Liver (tissue), 8 donors: ENCODE measurements at regions not wholly inside any gene's neighbourhood (a gene's known extent, or its start where the extent isn't known, plus 50 kb on each side); places are given as distances from the start of the nearest gene placed in this dataset.

ENCODE experiments used
- DNase-seq: peaks from one replicate; pipeline ENCODE4 v3.0.0-alpha.2; 2017; ENCODE audit warnings: low spot score
- H3K27ac ChIP-seq, 2 donors: one replicate each; pipeline ENCODE4 v1.7.0; 2013; ENCODE audit warnings: inconsistent platforms in 2 of 2, low read length in 2 of 2, control low read depth in 1 of 2, low read depth in 1 of 2, mild to moderate bottlenecking in 1 of 2
- H3K27me3 ChIP-seq, 4 donors: one replicate each; pipeline versions ENCODE4 v1.6.1 to v1.7.0; 2013; ENCODE audit warnings: low read length in 3 of 4, inconsistent platforms in 1 of 4, mild to moderate bottlenecking in 1 of 4, moderate library complexity in 1 of 4; ENCODE audit not compliant: control insufficient read depth in 4 of 4, insufficient read depth in 4 of 4
- H3K36me3 ChIP-seq, 4 donors: one replicate each; pipeline versions ENCODE4 v1.6.1 to v1.7.0; 2013; ENCODE audit warnings: low read length in 3 of 4, mild to moderate bottlenecking in 3 of 4, low read depth in 1 of 4, moderate library complexity in 1 of 4; ENCODE audit not compliant: control insufficient read depth in 4 of 4, insufficient read depth in 3 of 4
- H3K4me1 ChIP-seq, 4 donors: one replicate each; pipeline versions ENCODE4 v1.6.1 to v1.7.0; 2013; ENCODE audit warnings: low read length in 3 of 4, mild to moderate bottlenecking in 3 of 4, moderate library complexity in 1 of 4; ENCODE audit not compliant: control insufficient read depth in 4 of 4, insufficient read depth in 4 of 4
- H3K4me3 ChIP-seq, 3 donors: one replicate each; pipeline versions ENCODE4 v1.6.1 to v1.7.0; 2013; ENCODE audit warnings: low read length in 3 of 3, control low read depth in 1 of 3, low read depth in 1 of 3, mild to moderate bottlenecking in 1 of 3
- H3K9ac ChIP-seq, 2 donors: one replicate each; pipeline ENCODE4 v1.7.0; 2013; ENCODE audit warnings: low read length in 2 of 2, mild to moderate bottlenecking in 2 of 2, moderate library complexity in 2 of 2, control low read depth in 1 of 2, low read depth in 1 of 2
- H3K9me3 ChIP-seq, 4 donors: one replicate each; pipeline versions ENCODE4 v1.6.1 to v1.7.0; 2013; ENCODE audit warnings: low read length in 3 of 4; ENCODE audit not compliant: control insufficient read depth in 4 of 4
- EGR1 ChIP-seq, 2 donors: IDR thresholded peaks; 2 replicates each; pipeline ENCODE4 v1.6.1; 2016 to 2018; ENCODE audit warnings: antibody characterized with exemption in 2 of 2, low read depth in 2 of 2
- FOXA1 ChIP-seq: IDR thresholded peaks from 2 replicates; pipeline ENCODE4 v1.6.1; 2016; ENCODE audit warnings: antibody characterized with exemption
- FOXA2 ChIP-seq: IDR thresholded peaks from 2 replicates; pipeline ENCODE4 v1.6.1; 2016; ENCODE audit warnings: antibody characterized with exemption
- GABPA ChIP-seq, 2 donors: IDR thresholded peaks in 1 of 2; conservative IDR thresholded peaks in 1 of 2; 2 replicates each; pipeline ENCODE4 v1.6.1; 2016; ENCODE audit warnings: antibody characterized with exemption in 2 of 2, mild to moderate bottlenecking in 1 of 2, moderate library complexity in 1 of 2
- HNF4A ChIP-seq, 2 donors: conservative IDR thresholded peaks; 2 replicates each; pipeline ENCODE4 v1.6.1; 2016; ENCODE audit warnings: antibody characterized with exemption in 2 of 2, mild to moderate bottlenecking in 2 of 2
- HNF4G ChIP-seq: IDR thresholded peaks from 2 replicates; pipeline ENCODE4 v1.6.1; 2016; ENCODE audit warnings: antibody characterized with exemption
- JUND ChIP-seq, 2 donors: IDR thresholded peaks; 2 replicates each; pipeline ENCODE4 v1.6.1; 2016; ENCODE audit warnings: antibody characterized with exemption in 2 of 2
- MAX ChIP-seq: IDR thresholded peaks from 2 replicates; pipeline ENCODE4 v1.6.1; 2016; ENCODE audit warnings: antibody characterized with exemption
- NR2F2 ChIP-seq: IDR thresholded peaks from 2 replicates; pipeline ENCODE4 v1.6.1; 2016; ENCODE audit warnings: antibody characterized with exemption
- RAD21 ChIP-seq, 2 donors: IDR thresholded peaks; 2 replicates each; pipeline ENCODE4 v1.6.1; 2016; ENCODE audit warnings: antibody characterized with exemption in 2 of 2, mild to moderate bottlenecking in 2 of 2
- RXRA ChIP-seq, 2 donors: IDR thresholded peaks; 2 replicates each; pipeline ENCODE4 v1.6.1; 2017 to 2018; ENCODE audit warnings: antibody characterized with exemption in 2 of 2, mild to moderate bottlenecking in 1 of 2
- SP1 ChIP-seq: IDR thresholded peaks from 2 replicates; pipeline ENCODE4 v1.6.1; 2018; ENCODE audit warnings: antibody characterized with exemption, mild to moderate bottlenecking
- TAF1 ChIP-seq: conservative IDR thresholded peaks from 2 replicates; pipeline ENCODE4 v1.6.1; 2016; ENCODE audit warnings: antibody characterized with exemption, mild to moderate bottlenecking
- YY1 ChIP-seq: IDR thresholded peaks from 2 replicates; pipeline ENCODE4 v1.6.1; 2016; ENCODE audit warnings: antibody characterized with exemption, mild to moderate bottlenecking
- WGBS: extraction: QIAGEN DNeasy Blood & Tissue Kit; methylation state at CpG from one replicate; pipeline ENCODE4 v1.1.7; 2013; 5-methylcytosine and 5-hydroxymethylcytosine counted together
- TF ChIP-seq, protein P1 (sequence below): IDR thresholded peaks from 2 replicates; pipeline ENCODE4 v1.6.1; 2016; ENCODE audit warnings: antibody characterized with exemption
- TF ChIP-seq, protein P2 (sequence below): IDR thresholded peaks from 2 replicates; pipeline ENCODE4 v1.6.1; 2016; ENCODE audit warnings: antibody characterized with exemption
- TF ChIP-seq, protein P3 (sequence below): IDR thresholded peaks from 2 replicates; pipeline ENCODE4 v1.6.1; 2016; ENCODE audit warnings: antibody characterized with exemption, mild to moderate bottlenecking
- TF ChIP-seq, protein P4 (sequence below): fragments of 150-350 bp; IDR thresholded peaks from 2 replicates; pipeline ENCODE4 v1.5.1; 2017; ENCODE audit warnings: improper control_type of control experiment, low read depth, low read length; ENCODE audit not compliant: missing input control
- donor health status: healthy.
- donor health status: healthy.
- donor health status: healthy.
- donor health status: healthy.
- donor health status: healthy.

DNA sequence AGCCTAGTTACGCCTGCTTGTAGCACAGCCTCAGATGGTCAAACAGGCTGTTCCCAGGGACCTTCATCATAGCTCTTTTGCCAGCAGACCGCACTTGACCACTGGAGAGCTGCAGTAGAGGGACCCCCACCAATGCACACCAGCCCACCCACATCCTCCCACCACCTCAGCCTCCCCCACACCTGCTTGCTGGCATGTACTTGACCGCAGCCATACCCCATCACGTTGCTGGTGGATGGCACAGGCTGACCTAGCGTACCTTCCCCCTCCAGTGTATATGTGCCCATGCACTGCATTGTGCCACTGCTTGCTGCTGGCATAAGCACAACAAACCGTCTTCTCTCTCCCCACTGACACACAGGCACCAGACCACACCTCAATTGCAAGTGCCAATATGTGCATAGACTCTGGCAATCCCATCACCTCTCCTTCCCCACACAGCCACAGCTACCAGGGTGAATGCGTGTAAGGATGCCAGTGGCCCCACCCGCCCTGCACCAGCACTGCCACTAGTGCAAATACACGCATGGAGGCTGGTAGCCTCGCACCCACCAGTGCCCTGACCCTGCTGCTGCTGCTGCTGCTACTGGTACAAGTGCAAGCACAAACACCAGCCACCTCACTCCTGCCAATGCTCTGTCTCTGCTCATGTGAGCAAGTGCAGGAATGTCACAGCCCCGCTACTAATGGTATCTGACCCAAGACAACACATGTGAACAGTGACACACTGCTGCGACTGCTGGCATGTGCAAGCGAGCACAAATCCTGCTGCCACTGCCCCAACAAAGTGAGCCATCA is 1377.6 kb downstream of the CDH11 start:
- no peak for DNase-seq
- 82% methylated on average over 13 of the region's 13 CpGs for WGBS
- H3K9me3 ChIP-seq: no peaks in the 10 kb centered on the region
- no peak overlapping the region for H3K9ac ChIP-seq
- no peak overlapping the region for H3K27ac ChIP-seq
- TF ChIP-seq, protein P1, sequence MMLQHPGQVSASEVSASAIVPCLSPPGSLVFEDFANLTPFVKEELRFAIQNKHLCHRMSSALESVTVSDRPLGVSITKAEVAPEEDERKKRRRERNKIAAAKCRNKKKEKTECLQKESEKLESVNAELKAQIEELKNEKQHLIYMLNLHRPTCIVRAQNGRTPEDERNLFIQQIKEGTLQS: no peak
- TF ChIP-seq EGR1 (IDR thresholded peaks at IDR 0.05; ENCODE audit: low read depth in 2 of 2) (no peak), HNF4G (no peak), FOXA2 (no peak), HNF4A (conservative IDR thresholded peaks at IDR 0.05) (no peak), RAD21 (IDR thresholded peaks at IDR 0.05) (no peak), NR2F2 (no peak), TAF1 (no peak)
- peaks cover 0 to 3% (median 0%) of the 10 kb centered on the region in 4 donors for H3K27me3 ChIP-seq
- H3K4me3 ChIP-seq: no peak overlapping the region
- no peaks in the 10 kb centered on the region for H3K36me3 ChIP-seq
- no peaks in the 10 kb centered on the region for H3K4me1 ChIP-seq

GRCh38 chr16:63742150-63742549 is 1379.7 kb downstream of the CDH11 start:
- no peaks in the 10 kb centered on the region for H3K4me1 ChIP-seq
- H3K36me3 ChIP-seq: no peaks in the 10 kb centered on the region
- DNase-seq: no peak
- no peak for TF ChIP-seq YY1
- no peak for TF ChIP-seq RAD21 (IDR thresholded peaks at IDR 0.05)
- TF ChIP-seq MAX: no peak
- TF ChIP-seq FOXA1: no peak
- no peak for TF ChIP-seq HNF4A (conservative IDR thresholded peaks at IDR 0.05)
- no peak for TF ChIP-seq NR2F2
- TF ChIP-seq, protein P1: no peak
- TF ChIP-seq, protein P2, sequence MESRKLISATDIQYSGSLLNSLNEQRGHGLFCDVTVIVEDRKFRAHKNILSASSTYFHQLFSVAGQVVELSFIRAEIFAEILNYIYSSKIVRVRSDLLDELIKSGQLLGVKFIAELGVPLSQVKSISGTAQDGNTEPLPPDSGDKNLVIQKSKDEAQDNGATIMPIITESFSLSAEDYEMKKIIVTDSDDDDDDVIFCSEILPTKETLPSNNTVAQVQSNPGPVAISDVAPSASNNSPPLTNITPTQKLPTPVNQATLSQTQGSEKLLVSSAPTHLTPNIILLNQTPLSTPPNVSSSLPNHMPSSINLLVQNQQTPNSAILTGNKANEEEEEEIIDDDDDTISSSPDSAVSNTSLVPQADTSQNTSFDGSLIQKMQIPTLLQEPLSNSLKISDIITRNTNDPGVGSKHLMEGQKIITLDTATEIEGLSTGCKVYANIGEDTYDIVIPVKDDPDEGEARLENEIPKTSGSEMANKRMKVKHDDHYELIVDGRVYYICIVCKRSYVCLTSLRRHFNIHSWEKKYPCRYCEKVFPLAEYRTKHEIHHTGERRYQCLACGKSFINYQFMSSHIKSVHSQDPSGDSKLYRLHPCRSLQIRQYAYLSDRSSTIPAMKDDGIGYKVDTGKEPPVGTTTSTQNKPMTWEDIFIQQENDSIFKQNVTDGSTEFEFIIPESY: no peak
- no peak for TF ChIP-seq RXRA (IDR thresholded peaks at IDR 0.05)
- TF ChIP-seq HNF4G: no peak
- TF ChIP-seq GABPA (IDR thresholded peaks at IDR 0.05 in 1 of 2, conservative IDR thresholded peaks at IDR 0.05 in 1 of 2): no peak
- TF ChIP-seq TAF1: no peak
- no peak for TF ChIP-seq FOXA2
- TF ChIP-seq, protein P3, sequence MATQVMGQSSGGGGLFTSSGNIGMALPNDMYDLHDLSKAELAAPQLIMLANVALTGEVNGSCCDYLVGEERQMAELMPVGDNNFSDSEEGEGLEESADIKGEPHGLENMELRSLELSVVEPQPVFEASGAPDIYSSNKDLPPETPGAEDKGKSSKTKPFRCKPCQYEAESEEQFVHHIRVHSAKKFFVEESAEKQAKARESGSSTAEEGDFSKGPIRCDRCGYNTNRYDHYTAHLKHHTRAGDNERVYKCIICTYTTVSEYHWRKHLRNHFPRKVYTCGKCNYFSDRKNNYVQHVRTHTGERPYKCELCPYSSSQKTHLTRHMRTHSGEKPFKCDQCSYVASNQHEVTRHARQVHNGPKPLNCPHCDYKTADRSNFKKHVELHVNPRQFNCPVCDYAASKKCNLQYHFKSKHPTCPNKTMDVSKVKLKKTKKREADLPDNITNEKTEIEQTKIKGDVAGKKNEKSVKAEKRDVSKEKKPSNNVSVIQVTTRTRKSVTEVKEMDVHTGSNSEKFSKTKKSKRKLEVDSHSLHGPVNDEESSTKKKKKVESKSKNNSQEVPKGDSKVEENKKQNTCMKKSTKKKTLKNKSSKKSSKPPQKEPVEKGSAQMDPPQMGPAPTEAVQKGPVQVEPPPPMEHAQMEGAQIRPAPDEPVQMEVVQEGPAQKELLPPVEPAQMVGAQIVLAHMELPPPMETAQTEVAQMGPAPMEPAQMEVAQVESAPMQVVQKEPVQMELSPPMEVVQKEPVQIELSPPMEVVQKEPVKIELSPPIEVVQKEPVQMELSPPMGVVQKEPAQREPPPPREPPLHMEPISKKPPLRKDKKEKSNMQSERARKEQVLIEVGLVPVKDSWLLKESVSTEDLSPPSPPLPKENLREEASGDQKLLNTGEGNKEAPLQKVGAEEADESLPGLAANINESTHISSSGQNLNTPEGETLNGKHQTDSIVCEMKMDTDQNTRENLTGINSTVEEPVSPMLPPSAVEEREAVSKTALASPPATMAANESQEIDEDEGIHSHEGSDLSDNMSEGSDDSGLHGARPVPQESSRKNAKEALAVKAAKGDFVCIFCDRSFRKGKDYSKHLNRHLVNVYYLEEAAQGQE: no peak
- TF ChIP-seq EGR1 (IDR thresholded peaks at IDR 0.05; ENCODE audit: low read depth in 2 of 2): no peak
- no peak for TF ChIP-seq JUND (IDR thresholded peaks at IDR 0.05)
- no peak for TF ChIP-seq SP1
- TF ChIP-seq, protein P4, sequence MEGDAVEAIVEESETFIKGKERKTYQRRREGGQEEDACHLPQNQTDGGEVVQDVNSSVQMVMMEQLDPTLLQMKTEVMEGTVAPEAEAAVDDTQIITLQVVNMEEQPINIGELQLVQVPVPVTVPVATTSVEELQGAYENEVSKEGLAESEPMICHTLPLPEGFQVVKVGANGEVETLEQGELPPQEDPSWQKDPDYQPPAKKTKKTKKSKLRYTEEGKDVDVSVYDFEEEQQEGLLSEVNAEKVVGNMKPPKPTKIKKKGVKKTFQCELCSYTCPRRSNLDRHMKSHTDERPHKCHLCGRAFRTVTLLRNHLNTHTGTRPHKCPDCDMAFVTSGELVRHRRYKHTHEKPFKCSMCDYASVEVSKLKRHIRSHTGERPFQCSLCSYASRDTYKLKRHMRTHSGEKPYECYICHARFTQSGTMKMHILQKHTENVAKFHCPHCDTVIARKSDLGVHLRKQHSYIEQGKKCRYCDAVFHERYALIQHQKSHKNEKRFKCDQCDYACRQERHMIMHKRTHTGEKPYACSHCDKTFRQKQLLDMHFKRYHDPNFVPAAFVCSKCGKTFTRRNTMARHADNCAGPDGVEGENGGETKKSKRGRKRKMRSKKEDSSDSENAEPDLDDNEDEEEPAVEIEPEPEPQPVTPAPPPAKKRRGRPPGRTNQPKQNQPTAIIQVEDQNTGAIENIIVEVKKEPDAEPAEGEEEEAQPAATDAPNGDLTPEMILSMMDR: no peak
- no peak overlapping the region for H3K27ac ChIP-seq
- no peaks in the 10 kb centered on the region for H3K27me3 ChIP-seq
- no peaks in the 10 kb centered on the region for H3K9me3 ChIP-seq
- no peak overlapping the region for H3K9ac ChIP-seq
- no peak overlapping the region for H3K4me3 ChIP-seq
